Endothelial cell of umbilical vein (primary cell): ENCODE measurements at regions not wholly inside any gene's neighbourhood (a gene's known extent, or its start where the extent isn't known, plus 50 kb on each side); places are given as distances from the start of the nearest gene placed in this dataset.

Experiments used
- CTCF ChIP-seq, 2 donors: IDR thresholded peaks; 1 replicate in 1 of 2; 2 replicates in 1 of 2; pipeline ENCODE4 v1.5.1; 2011; ENCODE audit warnings: low read length in 2 of 2, mild to moderate bottlenecking in 2 of 2, moderate library complexity in 2 of 2, control low read depth in 1 of 2, inconsistent platforms in 1 of 2, low read depth in 1 of 2; ENCODE audit not compliant: insufficient read depth in 1 of 2; ENCODE audit errors: extremely low read depth in 1 of 2
- FOS ChIP-seq: IDR thresholded peaks from 2 replicates; pipeline ENCODE4 v1.6.1; 2011; ENCODE audit warnings: mild to moderate bottlenecking, low read length, moderate library complexity, borderline replicate concordance; ENCODE audit not compliant: insufficient read depth
- POLR2A ChIP-seq: IDR thresholded peaks from 2 replicates; pipeline ENCODE4 v1.6.1; 2012; ENCODE audit warnings: low read depth, mild to moderate bottlenecking, control low read depth, low read length
- TF ChIP-seq, protein P1 (sequence below): IDR thresholded peaks from 2 replicates; pipeline ENCODE4 v1.6.1; 2011; ENCODE audit not compliant: insufficient read depth, insufficient read length

DNA sequence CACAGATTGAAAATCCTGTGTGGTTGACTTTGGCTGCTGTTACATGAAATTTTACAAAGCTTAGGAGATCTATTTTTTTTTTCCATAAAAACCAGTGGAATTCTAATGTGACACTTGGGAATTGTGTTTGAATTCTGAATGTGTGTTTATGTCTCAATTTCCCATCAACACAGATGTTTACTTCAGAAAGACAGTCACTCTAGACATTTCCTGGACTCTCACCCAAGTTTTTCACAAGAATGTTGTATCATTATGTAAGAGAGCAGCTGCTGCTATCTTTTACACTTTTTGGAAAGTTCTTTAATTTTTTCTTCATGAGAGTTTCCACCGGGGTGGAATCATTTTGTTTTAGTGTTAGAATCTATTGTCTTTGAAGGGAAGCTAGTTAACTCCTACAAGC, 210.1 kb downstream of the GIPC2 start:
- TF ChIP-seq, protein P1, sequence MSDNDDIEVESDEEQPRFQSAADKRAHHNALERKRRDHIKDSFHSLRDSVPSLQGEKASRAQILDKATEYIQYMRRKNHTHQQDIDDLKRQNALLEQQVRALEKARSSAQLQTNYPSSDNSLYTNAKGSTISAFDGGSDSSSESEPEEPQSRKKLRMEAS = no peak
- no peak for TF ChIP-seq CTCF (IDR thresholded peaks at IDR 0.05; ENCODE audit: extremely low read depth in 1 of 2, insufficient read depth in 1 of 2, low read depth in 1 of 2, low read length in 2 of 2)
- TF ChIP-seq FOS = no peak
- no peak for TF ChIP-seq POLR2A
